Endothelial cell (in vitro differentiated cells): ENCODE measurements at regions not wholly inside any gene's neighbourhood (a gene's known extent, or its start where the extent isn't known, plus 50 kb on each side); places are given as distances from the start of the nearest gene placed in this dataset.

Experiments
- DNase-seq: peaks from one replicate; pipeline ENCODE4 v3.0.0; 2021; ENCODE audit warnings: low spot score
- H3K27ac Mint-ChIP-seq: one replicate; pipeline ENCODE4 v1.8.0; 2021; ENCODE audit warnings: mixed read lengths, inconsistent platforms; ENCODE audit not compliant: unreplicated experiment
- H3K27me3 Mint-ChIP-seq: one replicate; pipeline ENCODE4 v1.8.0; 2021; ENCODE audit warnings: mild to moderate bottlenecking, moderate library complexity, mixed read lengths, inconsistent platforms; ENCODE audit not compliant: unreplicated experiment
- H3K36me3 Mint-ChIP-seq: one replicate; pipeline ENCODE4 v1.8.0; 2021; ENCODE audit warnings: mild to moderate bottlenecking, low read depth, mixed read lengths, inconsistent platforms; ENCODE audit not compliant: unreplicated experiment
- H3K4me1 Mint-ChIP-seq: one replicate; pipeline ENCODE4 v1.8.0; 2021; ENCODE audit warnings: mild to moderate bottlenecking, mixed read lengths, inconsistent platforms; ENCODE audit not compliant: unreplicated experiment
- H3K4me3 Mint-ChIP-seq: one replicate; pipeline ENCODE4 v1.8.0; 2021; ENCODE audit warnings: mild to moderate bottlenecking, mixed read lengths, inconsistent platforms; ENCODE audit not compliant: unreplicated experiment
- H3K9me3 Mint-ChIP-seq: one replicate; pipeline ENCODE4 v1.8.0; 2021; ENCODE audit warnings: mixed read lengths, inconsistent platforms; ENCODE audit not compliant: unreplicated experiment
- TF ChIP-seq, protein P1 (sequence below): fragments of 200-600 bp; sonication (generic); IDR thresholded peaks from one replicate; pipeline ENCODE4 v1.5.0; 2021; ENCODE audit warnings: antibody characterized with exemption; ENCODE audit not compliant: unreplicated experiment

- H3K27ac Mint-ChIP-seq: no peak overlapping the region
- no peaks in the 10 kb centered on the region for H3K27me3 Mint-ChIP-seq
- TF ChIP-seq, protein P1, sequence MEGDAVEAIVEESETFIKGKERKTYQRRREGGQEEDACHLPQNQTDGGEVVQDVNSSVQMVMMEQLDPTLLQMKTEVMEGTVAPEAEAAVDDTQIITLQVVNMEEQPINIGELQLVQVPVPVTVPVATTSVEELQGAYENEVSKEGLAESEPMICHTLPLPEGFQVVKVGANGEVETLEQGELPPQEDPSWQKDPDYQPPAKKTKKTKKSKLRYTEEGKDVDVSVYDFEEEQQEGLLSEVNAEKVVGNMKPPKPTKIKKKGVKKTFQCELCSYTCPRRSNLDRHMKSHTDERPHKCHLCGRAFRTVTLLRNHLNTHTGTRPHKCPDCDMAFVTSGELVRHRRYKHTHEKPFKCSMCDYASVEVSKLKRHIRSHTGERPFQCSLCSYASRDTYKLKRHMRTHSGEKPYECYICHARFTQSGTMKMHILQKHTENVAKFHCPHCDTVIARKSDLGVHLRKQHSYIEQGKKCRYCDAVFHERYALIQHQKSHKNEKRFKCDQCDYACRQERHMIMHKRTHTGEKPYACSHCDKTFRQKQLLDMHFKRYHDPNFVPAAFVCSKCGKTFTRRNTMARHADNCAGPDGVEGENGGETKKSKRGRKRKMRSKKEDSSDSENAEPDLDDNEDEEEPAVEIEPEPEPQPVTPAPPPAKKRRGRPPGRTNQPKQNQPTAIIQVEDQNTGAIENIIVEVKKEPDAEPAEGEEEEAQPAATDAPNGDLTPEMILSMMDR: no peak
- no peaks in the 10 kb centered on the region for H3K36me3 Mint-ChIP-seq
- no peak for DNase-seq
- H3K9me3 Mint-ChIP-seq: no peaks in the 10 kb centered on the region
- H3K4me3 Mint-ChIP-seq: no peak overlapping the region
- H3K4me1 Mint-ChIP-seq: peaks cover 9% of the 10 kb centered on the region
These were observed 88.8 kb upstream of the MDFIC start for GRCh38 chr7:114832906-114833595.

DNA sequence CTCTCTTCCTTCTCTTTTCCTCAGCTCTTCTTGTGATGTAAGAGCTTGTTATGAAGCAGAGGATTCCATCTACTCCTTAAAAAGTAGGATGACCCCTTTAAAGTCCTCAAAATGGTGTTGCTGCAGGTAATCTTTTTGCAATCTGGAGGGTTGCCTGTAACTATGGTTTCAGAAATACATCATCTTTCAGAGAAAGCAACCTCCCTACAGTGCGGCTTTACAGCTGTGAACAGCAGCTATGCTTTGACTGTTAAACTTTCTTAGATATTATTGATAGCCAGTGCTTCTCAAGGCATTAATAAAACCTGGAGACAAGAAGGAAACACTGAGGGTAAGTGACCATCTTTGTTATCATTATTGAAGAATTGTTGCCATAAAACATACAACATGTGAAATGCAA, 86.6 kb upstream of the MDFIC start:
- H3K4me3 Mint-ChIP-seq: no peak overlapping the region
- H3K9me3 Mint-ChIP-seq: no peaks in the 10 kb centered on the region
- no peak overlapping the region for H3K27ac Mint-ChIP-seq
- TF ChIP-seq, protein P1: no peak
- peaks cover 9% of the 10 kb centered on the region for H3K4me1 Mint-ChIP-seq
- no peak for DNase-seq
- no peaks in the 10 kb centered on the region for H3K27me3 Mint-ChIP-seq
- H3K36me3 Mint-ChIP-seq: no peaks in the 10 kb centered on the region

DNA sequence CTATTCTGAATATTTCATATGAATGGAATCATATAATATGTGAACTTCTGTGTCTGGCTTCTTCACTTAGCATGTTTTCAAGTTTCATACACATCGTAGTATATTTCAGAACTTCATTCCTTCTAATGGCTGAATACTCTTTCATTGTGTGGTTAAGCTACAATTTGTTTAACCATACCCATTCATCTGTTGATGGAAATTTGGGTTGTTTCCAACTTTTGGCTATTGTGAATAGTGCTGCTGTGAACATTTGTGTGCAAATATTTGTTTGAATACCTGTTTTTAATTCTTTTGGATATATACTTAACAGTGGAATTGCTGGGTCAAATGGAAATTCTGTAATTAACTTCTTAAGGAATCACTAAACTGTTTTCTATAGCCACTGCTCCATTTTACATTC, 86.0 kb upstream of the MDFIC start:
- Mint-ChIP-seq H3K4me3 (no peak overlapping the region), H3K9me3 (no peaks in the 10 kb centered on the region), H3K4me1 (peaks cover 7% of the 10 kb centered on the region), H3K27me3 (no peaks in the 10 kb centered on the region), H3K36me3 (no peaks in the 10 kb centered on the region), H3K27ac (no peak overlapping the region)
- TF ChIP-seq, protein P1: no peak
- no peak for DNase-seq

DNA sequence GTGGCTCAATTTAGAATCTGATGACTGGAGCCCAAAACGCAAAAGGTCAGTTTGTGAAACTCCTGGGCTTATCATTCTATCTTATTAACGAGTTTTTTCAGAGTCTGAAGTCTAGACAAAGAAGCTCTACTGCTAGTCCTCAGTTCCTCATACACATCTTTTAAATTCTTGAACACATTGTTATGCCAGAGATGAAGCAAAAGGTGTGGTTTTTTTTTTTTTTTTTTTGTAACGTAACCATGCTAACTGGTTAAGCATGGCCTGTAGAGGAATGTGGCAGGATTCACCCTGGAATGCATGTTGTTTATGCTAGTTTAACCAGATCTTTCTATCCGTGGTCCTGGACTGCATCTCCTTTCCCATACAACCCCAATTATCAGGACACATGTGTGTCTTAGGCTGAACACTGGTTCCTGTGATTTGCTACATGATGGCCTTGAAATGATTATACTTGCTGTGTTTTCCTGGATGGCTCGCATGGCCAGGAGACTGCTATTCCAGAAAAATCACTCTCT, 79.3 kb upstream of the MDFIC start:
- no peaks in the 10 kb centered on the region for H3K4me1 Mint-ChIP-seq
- no peaks in the 10 kb centered on the region for H3K27me3 Mint-ChIP-seq
- H3K27ac Mint-ChIP-seq: no peak overlapping the region
- DNase-seq: no peak
- H3K4me3 Mint-ChIP-seq: no peak overlapping the region
- TF ChIP-seq, protein P1: no peak
- no peaks in the 10 kb centered on the region for H3K9me3 Mint-ChIP-seq
- no peaks in the 10 kb centered on the region for H3K36me3 Mint-ChIP-seq

DNA sequence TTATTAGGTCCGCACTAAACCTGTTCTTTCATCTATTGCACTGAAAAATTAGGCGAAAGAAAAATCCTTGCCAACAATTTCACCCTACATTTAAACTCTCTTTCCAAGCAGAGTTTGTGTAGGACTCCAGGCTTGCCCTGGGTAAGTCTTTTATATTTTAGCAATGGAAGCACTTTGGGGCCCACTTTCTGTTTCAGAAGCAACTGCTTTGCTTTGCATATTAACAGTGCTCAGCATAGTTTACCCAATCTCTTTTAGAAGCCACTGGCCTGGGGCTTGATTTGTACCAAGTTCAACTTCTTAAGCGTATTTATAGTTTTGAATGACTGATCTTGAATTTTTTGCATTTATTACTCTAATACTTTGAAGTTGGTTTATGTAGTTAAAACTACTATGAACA, 78.8 kb upstream of the MDFIC start:
- H3K36me3 Mint-ChIP-seq: no peaks in the 10 kb centered on the region
- no peak for DNase-seq
- no peaks in the 10 kb centered on the region for H3K27me3 Mint-ChIP-seq
- H3K9me3 Mint-ChIP-seq: no peaks in the 10 kb centered on the region
- H3K4me1 Mint-ChIP-seq: no peaks in the 10 kb centered on the region
- no peak overlapping the region for H3K4me3 Mint-ChIP-seq
- H3K27ac Mint-ChIP-seq: no peak overlapping the region
- TF ChIP-seq, protein P1: no peak
